Stimulated activated memory B cell treated with anti-CD40 and anti-IgM and Interleukin-4, amounts not matched to agents 10 μg/mL and 1 μg/mL and 100 μg/mL, for 72 hours (primary cell): ENCODE measurements at regions not wholly inside any gene's neighbourhood (a gene's known extent, or its start where the extent isn't known, plus 50 kb on each side); places are given as distances from the start of the nearest gene placed in this dataset.

ENCODE experiments used
- ATAC-seq: fragments of 150-1000 bp; cut with Tn5 transposase; 2 replicates; pipeline ENCODE4 v1.10.0; 2021
- H3K27ac Mint-ChIP-seq: one replicate; pipeline ENCODE4 v1.8.0; 2022; ENCODE audit warnings: mild to moderate bottlenecking, mixed read lengths
- H3K27me3 Mint-ChIP-seq: one replicate; pipeline ENCODE4 v1.8.0; 2022; ENCODE audit warnings: mixed read lengths
- H3K36me3 Mint-ChIP-seq: one replicate; pipeline ENCODE4 v1.8.0; 2022; ENCODE audit warnings: mixed read lengths
- H3K4me1 Mint-ChIP-seq: one replicate; pipeline ENCODE4 v1.8.0; 2022; ENCODE audit warnings: mixed read lengths
- H3K4me3 Mint-ChIP-seq: one replicate; pipeline ENCODE4 v1.8.0; 2022; ENCODE audit warnings: mild to moderate bottlenecking, moderate library complexity, mixed read lengths
- H3K9me3 Mint-ChIP-seq: one replicate; pipeline ENCODE4 v1.8.0; 2022; ENCODE audit warnings: mixed read lengths

DNA sequence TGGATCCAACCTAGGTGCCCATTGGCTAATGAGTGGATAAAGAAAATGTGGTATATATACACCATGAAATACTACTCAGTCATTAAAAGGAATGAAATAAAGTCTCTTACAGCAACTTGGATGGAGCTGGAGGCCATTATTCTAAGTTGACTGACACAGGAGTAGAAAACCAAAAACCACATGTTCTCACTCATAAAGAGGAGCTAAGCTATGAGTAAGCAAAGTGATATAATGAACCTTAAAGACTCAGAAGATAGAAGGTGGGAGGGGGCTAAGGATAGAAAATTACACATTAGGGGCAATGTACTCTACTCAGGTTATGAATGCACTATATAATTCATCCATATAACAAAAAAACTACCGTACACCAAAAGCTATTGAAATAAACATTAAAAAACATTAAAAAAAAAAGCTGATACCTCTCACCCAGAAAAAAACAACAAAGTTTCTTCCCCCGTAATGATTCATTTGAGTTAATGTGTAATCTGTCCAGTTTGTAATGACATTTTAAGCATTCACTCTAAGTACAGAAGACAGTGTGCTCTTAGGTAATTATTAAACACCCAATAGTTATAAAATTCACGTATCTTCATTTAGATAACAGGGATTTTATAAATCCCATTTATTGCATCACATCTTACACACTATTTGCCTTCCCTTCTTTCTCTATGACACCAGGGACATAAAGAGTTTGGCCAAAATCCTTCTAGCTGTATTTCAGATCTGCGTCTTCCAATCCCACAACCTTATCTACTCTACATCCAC lies 941.5 kb downstream of the CDH11 start:
- Mint-ChIP-seq H3K36me3 (no peaks in the 10 kb centered on the region), H3K27me3 (no peaks in the 10 kb centered on the region), H3K4me3 (no peak overlapping the region), H3K27ac (no peak overlapping the region), H3K9me3 (peaks cover 14% of the 10 kb centered on the region), H3K4me1 (no peaks in the 10 kb centered on the region)
- no peak for ATAC-seq

DNA sequence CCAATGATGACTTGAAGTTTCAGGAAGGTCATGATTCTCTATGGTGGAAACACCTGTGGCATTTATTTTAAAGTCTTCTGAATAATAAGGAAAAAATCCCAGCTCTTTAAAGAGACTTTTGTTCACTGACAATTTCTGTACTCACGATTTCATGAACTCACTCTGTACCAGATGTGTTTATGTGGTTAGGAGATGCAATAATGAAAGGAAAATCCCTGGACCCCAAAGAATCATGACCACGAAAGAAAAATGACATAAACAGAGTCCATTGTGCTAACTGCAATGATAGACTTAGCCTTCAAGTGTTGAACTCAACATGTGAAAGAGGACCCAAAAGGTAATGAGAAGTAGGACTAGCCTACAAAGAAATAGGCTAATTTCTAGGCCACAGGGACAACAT lies 947.5 kb downstream of the CDH11 start:
- H3K9me3 Mint-ChIP-seq: peaks cover 10% of the 10 kb centered on the region
- no peaks in the 10 kb centered on the region for H3K36me3 Mint-ChIP-seq
- no peaks in the 10 kb centered on the region for H3K4me1 Mint-ChIP-seq
- ATAC-seq: no peak
- no peaks in the 10 kb centered on the region for H3K27me3 Mint-ChIP-seq
- no peak overlapping the region for H3K4me3 Mint-ChIP-seq
- H3K27ac Mint-ChIP-seq: no peak overlapping the region

DNA sequence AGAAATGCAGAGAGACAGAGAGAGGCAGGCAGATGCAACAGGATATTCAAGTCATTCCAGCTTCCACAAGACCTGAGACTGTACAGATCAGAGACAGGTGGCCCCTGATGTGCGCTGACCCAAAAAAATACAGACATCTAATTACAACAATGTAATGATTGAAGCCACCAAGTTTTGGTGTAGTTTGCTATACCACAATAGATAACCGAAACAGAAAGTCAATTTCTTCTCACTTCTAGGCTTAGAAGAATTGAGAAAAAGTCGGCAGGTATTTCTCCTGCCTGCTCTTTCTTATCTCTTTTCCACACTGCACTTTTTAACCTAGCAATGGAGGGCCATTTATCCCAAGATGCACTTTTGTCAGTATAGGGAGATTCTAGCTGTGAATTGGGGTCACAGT lies 949.2 kb downstream of the CDH11 start:
- no peak for ATAC-seq
- Mint-ChIP-seq H3K36me3 (no peaks in the 10 kb centered on the region), H3K27ac (no peak overlapping the region), H3K9me3 (peaks cover 10% of the 10 kb centered on the region), H3K4me1 (no peaks in the 10 kb centered on the region), H3K4me3 (no peak overlapping the region), H3K27me3 (no peaks in the 10 kb centered on the region)

DNA sequence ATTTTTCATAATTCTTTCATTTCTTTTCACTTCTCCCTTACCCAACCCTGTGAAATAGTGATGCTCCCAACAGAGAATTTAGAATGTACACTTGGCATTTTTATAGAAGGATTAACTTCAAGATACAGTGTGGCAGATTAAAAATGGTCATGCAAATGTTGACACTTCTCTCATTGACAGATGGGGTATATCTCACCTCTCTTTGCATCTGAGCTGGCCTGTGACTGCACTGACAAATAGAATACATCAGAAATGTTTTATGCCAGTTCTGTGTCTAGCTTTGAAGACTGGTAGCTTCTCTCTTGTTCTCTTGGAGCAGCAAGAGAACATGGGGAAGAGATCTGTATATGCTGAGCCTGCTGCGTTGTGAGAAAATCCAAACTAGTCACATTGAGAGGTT lies 949.6 kb downstream of the CDH11 start:
- Mint-ChIP-seq H3K4me3 (no peak overlapping the region), H3K4me1 (no peaks in the 10 kb centered on the region), H3K27me3 (no peaks in the 10 kb centered on the region), H3K27ac (no peak overlapping the region), H3K36me3 (no peaks in the 10 kb centered on the region), H3K9me3 (peaks cover 7% of the 10 kb centered on the region)
- ATAC-seq: no peak

GRCh38 chr16:64171632-64172031 lies 950.2 kb downstream of the CDH11 start:
- no peak for ATAC-seq
- H3K36me3 Mint-ChIP-seq: no peaks in the 10 kb centered on the region
- H3K9me3 Mint-ChIP-seq: peaks cover 6% of the 10 kb centered on the region
- no peak overlapping the region for H3K4me3 Mint-ChIP-seq
- no peaks in the 10 kb centered on the region for H3K27me3 Mint-ChIP-seq
- H3K4me1 Mint-ChIP-seq: no peaks in the 10 kb centered on the region
- H3K27ac Mint-ChIP-seq: no peak overlapping the region

DNA sequence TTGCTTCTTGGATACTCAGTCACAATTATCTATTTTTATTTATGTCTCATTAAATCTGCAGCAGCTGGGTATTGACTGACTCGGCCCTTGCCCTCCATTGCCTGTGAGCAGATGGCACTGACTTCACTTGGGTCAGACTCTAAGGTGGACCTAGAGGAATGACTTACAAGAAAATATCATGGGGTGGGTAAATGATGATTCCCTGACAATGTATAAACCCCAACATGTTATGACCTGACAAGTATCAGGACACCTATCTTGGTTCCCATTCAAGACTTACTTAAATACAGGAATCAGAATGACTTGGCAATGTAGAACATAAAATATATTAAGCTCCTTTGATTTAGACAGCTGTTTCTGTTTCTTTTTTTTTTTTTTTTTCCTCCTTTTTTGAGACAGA lies 953.5 kb downstream of the CDH11 start:
- no peak overlapping the region for H3K4me3 Mint-ChIP-seq
- no peak for ATAC-seq
- H3K27me3 Mint-ChIP-seq: no peaks in the 10 kb centered on the region
- H3K27ac Mint-ChIP-seq: no peak overlapping the region
- no peaks in the 10 kb centered on the region for H3K4me1 Mint-ChIP-seq
- peaks cover 7% of the 10 kb centered on the region for H3K9me3 Mint-ChIP-seq
- H3K36me3 Mint-ChIP-seq: no peaks in the 10 kb centered on the region

- H3K4me1 Mint-ChIP-seq: no peaks in the 10 kb centered on the region
- H3K27ac Mint-ChIP-seq: no peak overlapping the region
- H3K4me3 Mint-ChIP-seq: no peak overlapping the region
- no peak for ATAC-seq
- peaks cover 7% of the 10 kb centered on the region for H3K9me3 Mint-ChIP-seq
- no peaks in the 10 kb centered on the region for H3K27me3 Mint-ChIP-seq
- no peaks in the 10 kb centered on the region for H3K36me3 Mint-ChIP-seq
Observed at GRCh38 chr16:64167936-64168335, 953.9 kb downstream of the CDH11 start.

DNA sequence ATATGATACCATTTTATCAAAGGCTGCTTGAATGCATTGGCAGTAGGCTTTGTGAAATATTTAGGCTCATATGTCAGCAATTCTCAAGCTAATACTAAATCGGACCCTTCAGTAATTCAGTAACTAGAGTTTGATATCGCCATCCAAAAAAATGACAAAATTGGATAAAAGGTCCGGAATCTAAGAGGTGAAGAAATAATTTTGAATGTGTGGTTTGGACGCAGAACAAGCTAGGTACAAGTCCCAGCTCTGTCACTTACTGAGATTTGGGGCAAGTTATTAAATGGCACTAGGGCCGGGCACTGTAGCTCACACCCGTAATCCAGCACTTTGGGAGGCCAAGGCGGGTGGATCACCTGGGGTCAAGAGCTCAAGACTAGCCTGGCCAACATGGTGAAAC lies 956.5 kb downstream of the CDH11 start:
- Mint-ChIP-seq H3K27ac (no peak overlapping the region), H3K9me3 (peaks cover 4% of the 10 kb centered on the region), H3K27me3 (no peaks in the 10 kb centered on the region), H3K4me1 (no peaks in the 10 kb centered on the region), H3K36me3 (no peaks in the 10 kb centered on the region), H3K4me3 (no peak overlapping the region)
- ATAC-seq: no peak

DNA sequence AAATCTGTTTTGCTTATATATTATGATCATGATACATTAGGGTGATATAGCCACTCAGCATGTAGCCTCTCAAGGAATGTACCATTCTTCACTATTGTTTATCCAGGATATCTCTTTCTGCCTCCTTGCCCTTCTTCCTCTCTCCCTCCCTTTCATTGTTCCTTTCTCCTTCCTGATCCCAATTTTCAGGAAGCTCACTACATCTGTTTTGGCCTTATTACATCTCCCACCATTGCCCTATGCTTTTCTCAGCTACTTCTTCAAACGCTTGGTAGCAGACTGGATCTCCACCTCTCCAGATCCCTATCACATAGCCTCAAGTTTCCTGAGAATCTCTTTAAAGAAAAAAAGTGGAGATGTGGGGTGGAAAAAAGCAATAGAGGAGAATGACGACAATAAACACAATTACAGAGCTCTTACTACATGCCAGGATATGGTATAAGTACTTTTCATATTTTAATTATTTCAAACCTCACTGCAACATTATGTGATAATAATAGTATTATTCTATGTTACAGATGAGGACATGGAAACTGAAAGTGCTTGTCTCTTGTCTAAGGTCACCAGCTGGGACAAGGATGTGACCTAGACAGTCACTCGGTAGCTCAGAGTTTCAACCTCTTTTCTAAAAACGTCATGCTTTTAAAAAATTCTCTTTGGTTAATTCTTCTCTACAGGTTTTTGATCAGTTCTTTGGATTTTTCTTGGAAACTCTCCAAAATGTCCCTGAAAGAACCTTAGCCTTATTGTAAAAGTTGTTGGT lies 959.1 kb downstream of the CDH11 start:
- Mint-ChIP-seq H3K36me3 (no peaks in the 10 kb centered on the region), H3K9me3 (peaks cover 4% of the 10 kb centered on the region), H3K27ac (no peak overlapping the region), H3K4me1 (no peaks in the 10 kb centered on the region), H3K27me3 (no peaks in the 10 kb centered on the region), H3K4me3 (no peak overlapping the region)
- ATAC-seq: no peak

DNA sequence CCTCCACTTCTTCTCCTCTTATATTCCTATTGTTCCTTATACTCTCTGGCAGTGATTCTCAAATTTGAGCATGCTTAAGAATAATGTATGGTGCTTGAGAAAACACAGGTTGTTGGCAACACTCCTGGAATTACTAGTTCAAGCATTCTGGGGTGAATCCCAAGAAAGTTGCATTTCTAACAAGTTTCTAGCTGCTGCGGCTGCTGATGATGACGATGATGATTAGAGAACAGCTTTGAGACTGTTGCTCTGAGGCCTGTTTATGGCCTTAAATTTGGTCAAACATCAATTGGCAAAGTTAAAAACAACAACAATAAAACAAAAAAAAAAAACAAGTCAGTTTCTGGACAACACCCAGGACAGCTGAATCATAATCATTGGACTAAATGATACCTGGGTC lies 961.9 kb downstream of the CDH11 start:
- Mint-ChIP-seq H3K9me3 (peaks cover 6% of the 10 kb centered on the region), H3K27ac (no peak overlapping the region), H3K4me3 (no peak overlapping the region), H3K27me3 (no peaks in the 10 kb centered on the region), H3K4me1 (no peaks in the 10 kb centered on the region), H3K36me3 (no peaks in the 10 kb centered on the region)
- ATAC-seq: no peak

DNA sequence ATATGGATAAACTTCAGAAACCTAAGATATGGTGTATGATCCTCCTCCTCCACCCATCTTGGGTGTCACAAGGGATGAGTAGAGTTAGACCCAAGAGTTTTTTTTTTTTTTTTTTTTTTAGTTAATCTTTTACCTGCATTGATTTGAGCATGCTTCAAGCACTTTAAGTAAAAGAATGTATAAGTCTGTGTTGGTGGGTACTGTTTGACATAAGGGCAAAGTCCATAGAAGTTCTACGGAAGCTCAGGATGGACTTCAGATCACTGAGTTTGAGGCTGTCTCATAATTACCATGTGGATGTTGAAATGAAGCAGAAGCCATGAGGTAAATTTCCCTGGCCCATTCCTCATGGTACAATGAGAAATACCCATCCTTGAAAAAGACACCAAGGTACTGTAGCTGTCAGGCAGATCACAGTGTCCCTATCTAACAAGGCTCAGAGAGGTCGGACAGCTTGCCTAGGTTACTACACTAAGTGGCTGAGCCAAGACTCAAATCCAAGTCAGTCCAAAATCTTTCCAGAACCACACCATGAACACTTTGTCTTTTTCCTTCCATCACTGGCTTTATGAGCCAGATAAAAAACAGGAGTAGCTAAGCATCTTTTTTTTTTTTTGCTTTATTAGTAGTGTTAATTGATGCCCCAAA lies 962.8 kb downstream of the CDH11 start:
- Mint-ChIP-seq H3K9me3 (peaks cover 4% of the 10 kb centered on the region), H3K36me3 (no peaks in the 10 kb centered on the region), H3K27me3 (no peaks in the 10 kb centered on the region), H3K27ac (no peak overlapping the region), H3K4me1 (no peaks in the 10 kb centered on the region), H3K4me3 (no peak overlapping the region)
- no peak for ATAC-seq

GRCh38 chr16:64153718-64154117 lies 968.1 kb downstream of the CDH11 start:
- ATAC-seq: no peak
- Mint-ChIP-seq H3K4me1 (no peaks in the 10 kb centered on the region), H3K27ac (no peak overlapping the region), H3K27me3 (no peaks in the 10 kb centered on the region), H3K4me3 (no peak overlapping the region), H3K36me3 (no peaks in the 10 kb centered on the region), H3K9me3 (peaks cover 6% of the 10 kb centered on the region)

GRCh38 chr16:64151990-64152767 lies 969.7 kb downstream of the CDH11 start:
- no peak for ATAC-seq
- Mint-ChIP-seq H3K4me3 (no peak overlapping the region), H3K9me3 (peaks cover 10% of the 10 kb centered on the region), H3K4me1 (no peaks in the 10 kb centered on the region), H3K27ac (no peak overlapping the region), H3K27me3 (no peaks in the 10 kb centered on the region), H3K36me3 (no peaks in the 10 kb centered on the region)

DNA sequence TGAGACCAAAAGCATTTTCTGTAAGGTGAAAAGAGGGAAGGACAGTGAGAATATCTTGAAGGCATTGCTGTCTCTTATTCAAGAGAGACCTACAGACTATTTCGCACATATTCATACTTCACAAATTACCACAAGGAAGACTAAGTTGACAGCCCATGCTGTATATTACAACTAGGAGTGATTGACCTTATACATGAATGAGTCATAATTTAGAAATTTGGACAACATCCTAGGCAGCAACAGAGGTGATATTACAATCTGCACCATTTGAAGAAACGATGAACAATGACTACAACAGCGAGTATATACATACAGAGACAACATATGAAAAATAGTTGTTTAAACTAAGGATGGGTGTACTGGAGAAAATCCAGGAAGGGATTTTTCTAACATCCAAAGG lies 971.7 kb downstream of the CDH11 start:
- H3K4me3 Mint-ChIP-seq: no peak overlapping the region
- no peak for ATAC-seq
- no peak overlapping the region for H3K27ac Mint-ChIP-seq
- peaks cover 7% of the 10 kb centered on the region for H3K9me3 Mint-ChIP-seq
- no peaks in the 10 kb centered on the region for H3K4me1 Mint-ChIP-seq
- no peaks in the 10 kb centered on the region for H3K27me3 Mint-ChIP-seq
- H3K36me3 Mint-ChIP-seq: no peaks in the 10 kb centered on the region

DNA sequence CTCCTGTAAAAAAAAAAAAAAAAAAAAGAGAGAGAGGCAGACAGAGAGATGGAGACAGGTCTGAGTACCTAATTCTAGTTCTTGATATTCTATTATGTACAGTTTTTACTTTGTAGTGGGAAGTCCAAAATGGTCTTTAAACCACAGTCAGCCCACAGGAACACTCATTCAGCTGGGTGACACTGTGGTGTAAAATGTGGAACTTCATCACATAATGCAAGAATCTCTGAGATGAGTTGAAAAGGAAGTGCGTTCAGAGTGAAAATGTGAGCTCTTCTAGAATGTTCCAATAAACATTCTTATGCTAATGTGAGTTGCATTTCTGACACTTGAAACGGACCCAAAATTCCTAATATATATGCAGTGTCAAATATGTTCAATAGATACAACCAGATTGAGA lies 972.1 kb downstream of the CDH11 start:
- no peaks in the 10 kb centered on the region for H3K4me1 Mint-ChIP-seq
- peaks cover 7% of the 10 kb centered on the region for H3K9me3 Mint-ChIP-seq
- H3K36me3 Mint-ChIP-seq: no peaks in the 10 kb centered on the region
- no peak overlapping the region for H3K27ac Mint-ChIP-seq
- H3K27me3 Mint-ChIP-seq: no peaks in the 10 kb centered on the region
- no peak overlapping the region for H3K4me3 Mint-ChIP-seq
- no peak for ATAC-seq
